Activated naive CD4-positive, alpha-beta T cell treated with anti-CD3 and anti-CD28 coated beads, Interleukin-2, amount 10 ng/mL, durations not matched to agents 7 days and 5 days (primary cell): ENCODE measurements at regions not wholly inside any gene's neighbourhood (a gene's known extent, or its start where the extent isn't known, plus 50 kb on each side); places are given as distances from the start of the nearest gene placed in this dataset.

Experiments used
- CTCF ChIA-PET: fragments of 350-600 bp; sonication (Branson Sonifier 250); formaldehyde crosslinking; loops from one replicate; lab custom pipeline; 2021; ENCODE audit warnings: antibody characterized with exemption; lab: Charles Lee
- DNase-seq: peaks from one replicate; pipeline ENCODE4 v3.0.0-alpha.2; 2020
- H3K27ac Mint-ChIP-seq: one replicate; pipeline ENCODE4 v1.8.0; 2021; ENCODE audit warnings: mild to moderate bottlenecking, moderate library complexity, mixed read lengths
- H3K27me3 Mint-ChIP-seq: one replicate; pipeline ENCODE4 v1.8.0; 2021; ENCODE audit warnings: mild to moderate bottlenecking, mixed read lengths
- H3K36me3 Mint-ChIP-seq: one replicate; pipeline ENCODE4 v1.8.0; 2021; ENCODE audit warnings: mixed read lengths
- H3K4me1 Mint-ChIP-seq: one replicate; pipeline ENCODE4 v1.8.0; 2021; ENCODE audit warnings: mixed read lengths
- H3K4me3 Mint-ChIP-seq: one replicate; pipeline ENCODE4 v1.8.0; 2021; ENCODE audit warnings: mild to moderate bottlenecking, moderate library complexity, mixed read lengths
- H3K9me3 Mint-ChIP-seq: one replicate; pipeline ENCODE4 v1.8.0; 2021; ENCODE audit warnings: mixed read lengths

- no peak for DNase-seq
These were observed 278.5 kb upstream of the TENM3 start for GRCh38 chr4:181964731-181965130.

GRCh38 chr4:181966104-181966551 is 277.1 kb upstream of the TENM3 start:
- H3K4me1 Mint-ChIP-seq, result no peaks in the 10 kb centered on the region
- H3K27ac Mint-ChIP-seq, result no peak overlapping the region
- DNase-seq, result no peak
- H3K27me3 Mint-ChIP-seq, result no peaks in the 10 kb centered on the region
- H3K36me3 Mint-ChIP-seq, result no peaks in the 10 kb centered on the region
- CTCF ChIA-PET, result no interaction called here
- H3K9me3 Mint-ChIP-seq, result peaks cover under 1% of the 10 kb centered on the region
- no peak overlapping the region for H3K4me3 Mint-ChIP-seq

More at GRCh38 chr4:181964731-181965130, 278.5 kb upstream of the TENM3 start:
- Mint-ChIP-seq H3K4me1 (no peaks in the 10 kb centered on the region), H3K27ac (no peak overlapping the region), H3K4me3 (no peak overlapping the region), H3K36me3 (no peaks in the 10 kb centered on the region), H3K27me3 (no peaks in the 10 kb centered on the region), H3K9me3 (no peaks in the 10 kb centered on the region)
- CTCF ChIA-PET, result interaction anchor here (0.8 kb wide), 1 partner anchor 100 kb away, joined by 3 read pairs; no protein-coding TSS in a partner anchor

GRCh38 chr4:181967401-181967800 is 275.8 kb upstream of the TENM3 start:
- Mint-ChIP-seq H3K9me3 (peaks cover 5% of the 10 kb centered on the region), H3K4me3 (no peak overlapping the region), H3K4me1 (no peaks in the 10 kb centered on the region), H3K36me3 (no peaks in the 10 kb centered on the region), H3K27me3 (no peaks in the 10 kb centered on the region), H3K27ac (no peak overlapping the region)
- CTCF ChIA-PET, result no interaction called here
- no peak for DNase-seq

DNA sequence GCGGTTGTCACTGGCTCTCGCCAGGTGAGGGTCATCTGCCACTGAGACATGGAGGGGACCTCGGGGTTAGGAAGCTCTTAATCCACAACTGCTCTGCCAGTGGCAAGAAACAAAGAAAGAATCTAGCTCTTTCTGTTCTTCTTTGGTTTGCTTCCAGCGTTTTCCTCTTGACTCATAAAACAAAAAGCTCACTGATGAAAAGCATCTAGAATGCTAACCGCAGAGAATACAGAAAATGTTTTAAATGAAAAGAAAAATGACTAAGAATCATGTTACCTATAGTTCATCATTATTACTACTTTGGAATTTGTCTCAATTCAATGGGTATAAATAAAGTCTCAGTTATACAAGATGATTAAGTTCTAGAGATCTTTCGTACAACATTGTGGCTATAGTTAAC is 274.8 kb upstream of the TENM3 start:
- Mint-ChIP-seq H3K9me3 (peaks cover 5% of the 10 kb centered on the region), H3K36me3 (no peaks in the 10 kb centered on the region), H3K27me3 (no peaks in the 10 kb centered on the region), H3K4me3 (no peak overlapping the region), H3K27ac (no peak overlapping the region), H3K4me1 (no peaks in the 10 kb centered on the region)
- CTCF ChIA-PET, result no interaction called here
- no peak for DNase-seq

- Mint-ChIP-seq H3K9me3 (peaks cover 5% of the 10 kb centered on the region), H3K4me3 (no peak overlapping the region), H3K4me1 (no peaks in the 10 kb centered on the region), H3K36me3 (no peaks in the 10 kb centered on the region), H3K27me3 (no peaks in the 10 kb centered on the region), H3K27ac (no peak overlapping the region)
- DNase-seq, result no peak
- CTCF ChIA-PET, result no interaction called here
These were observed 274.1 kb upstream of the TENM3 start for GRCh38 chr4:181969151-181969550.

- H3K4me3 Mint-ChIP-seq, result no peak overlapping the region
- no peak for DNase-seq
- no peak overlapping the region for H3K27ac Mint-ChIP-seq
- CTCF ChIA-PET, result no interaction called here
- H3K4me1 Mint-ChIP-seq, result no peaks in the 10 kb centered on the region
- no peaks in the 10 kb centered on the region for H3K27me3 Mint-ChIP-seq
- H3K9me3 Mint-ChIP-seq, result peaks cover 7% of the 10 kb centered on the region
- no peaks in the 10 kb centered on the region for H3K36me3 Mint-ChIP-seq
These were observed 272.8 kb upstream of the TENM3 start for GRCh38 chr4:181970366-181970765.

- Mint-ChIP-seq H3K27ac (no peak overlapping the region), H3K4me3 (no peak overlapping the region), H3K9me3 (peaks cover 14% of the 10 kb centered on the region), H3K27me3 (no peaks in the 10 kb centered on the region), H3K4me1 (no peaks in the 10 kb centered on the region), H3K36me3 (no peaks in the 10 kb centered on the region)
- no peak for DNase-seq
- CTCF ChIA-PET, result no interaction called here
These were observed 271.8 kb upstream of the TENM3 start for GRCh38 chr4:181971411-181971810.

- CTCF ChIA-PET, result no interaction called here
- Mint-ChIP-seq H3K9me3 (peaks cover 19% of the 10 kb centered on the region), H3K4me3 (no peak overlapping the region), H3K4me1 (no peaks in the 10 kb centered on the region), H3K27ac (no peak overlapping the region), H3K27me3 (no peaks in the 10 kb centered on the region), H3K36me3 (no peaks in the 10 kb centered on the region)
- no peak for DNase-seq
These were observed 271.2 kb upstream of the TENM3 start for GRCh38 chr4:181971973-181972372.

DNA sequence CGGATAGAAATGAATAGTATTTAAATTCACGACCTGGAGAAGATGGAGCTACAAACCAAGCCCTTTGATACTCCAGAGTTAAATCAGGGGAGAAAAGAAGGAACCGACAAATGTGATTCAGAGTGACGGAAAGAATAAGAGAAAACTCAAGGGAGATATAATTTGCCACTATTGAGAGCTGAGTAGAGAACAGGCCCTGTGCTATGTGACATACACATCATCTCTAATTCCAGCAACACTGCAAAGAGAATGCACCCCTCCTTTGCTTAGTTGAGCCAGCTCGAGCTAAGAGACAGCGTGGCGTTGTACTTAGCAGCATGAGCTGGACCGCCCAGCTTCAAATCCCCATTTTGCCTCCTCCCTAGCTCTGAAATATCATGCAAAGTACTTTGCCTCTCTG is 266.4 kb upstream of the TENM3 start:
- CTCF ChIA-PET, result no interaction called here
- DNase-seq, result no peak
- no peak overlapping the region for H3K4me3 Mint-ChIP-seq
- no peaks in the 10 kb centered on the region for H3K36me3 Mint-ChIP-seq
- H3K4me1 Mint-ChIP-seq, result no peaks in the 10 kb centered on the region
- H3K27ac Mint-ChIP-seq, result no peak overlapping the region
- H3K27me3 Mint-ChIP-seq, result no peaks in the 10 kb centered on the region
- H3K9me3 Mint-ChIP-seq, result peaks cover 19% of the 10 kb centered on the region

DNA sequence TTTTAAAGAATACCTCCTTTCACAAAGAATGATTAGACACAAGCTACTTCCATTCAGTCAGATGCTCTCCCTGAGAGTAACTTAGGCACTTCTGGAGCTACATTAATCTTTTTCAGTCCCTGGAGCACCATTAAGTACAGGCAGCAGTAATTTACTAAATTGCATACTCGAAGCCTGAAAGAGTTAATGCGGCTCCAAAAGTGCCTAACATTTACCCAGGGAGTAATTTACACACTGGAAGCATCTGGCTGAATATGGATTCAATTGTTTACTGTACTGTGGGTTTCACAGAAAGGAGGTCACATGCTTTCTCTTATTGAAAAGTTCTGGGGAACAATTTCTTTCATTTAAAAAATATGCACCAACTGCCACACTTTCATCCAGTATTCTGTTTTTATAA is 260.8 kb upstream of the TENM3 start:
- Mint-ChIP-seq H3K27ac (no peak overlapping the region), H3K9me3 (peaks cover 5% of the 10 kb centered on the region), H3K4me3 (no peak overlapping the region), H3K36me3 (no peaks in the 10 kb centered on the region), H3K27me3 (no peaks in the 10 kb centered on the region), H3K4me1 (no peaks in the 10 kb centered on the region)
- no peak for DNase-seq
- CTCF ChIA-PET, result no interaction called here

DNA sequence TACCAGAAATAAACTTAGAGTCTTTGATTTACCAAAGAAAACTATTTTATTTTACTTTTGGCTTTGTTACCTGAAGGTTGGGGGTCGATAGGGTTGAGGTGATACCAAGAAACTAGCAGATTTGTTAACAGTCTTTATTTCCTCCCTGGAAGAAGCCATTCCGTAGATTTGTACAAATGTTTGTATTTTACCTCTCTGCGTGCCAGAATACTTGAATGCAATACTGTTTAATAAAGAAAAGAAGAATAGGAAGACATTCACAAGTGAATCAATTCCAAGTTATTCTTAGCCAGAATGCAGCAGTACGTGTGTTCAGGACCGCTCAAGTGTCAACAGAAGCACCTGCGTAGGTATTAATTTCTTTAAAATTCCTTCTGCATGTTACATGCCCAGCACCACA is 260.3 kb upstream of the TENM3 start:
- Mint-ChIP-seq H3K27me3 (no peaks in the 10 kb centered on the region), H3K36me3 (no peaks in the 10 kb centered on the region), H3K27ac (no peak overlapping the region), H3K4me3 (no peak overlapping the region), H3K4me1 (no peaks in the 10 kb centered on the region), H3K9me3 (peaks cover 2% of the 10 kb centered on the region)
- CTCF ChIA-PET, result no interaction called here
- DNase-seq, result no peak

DNA sequence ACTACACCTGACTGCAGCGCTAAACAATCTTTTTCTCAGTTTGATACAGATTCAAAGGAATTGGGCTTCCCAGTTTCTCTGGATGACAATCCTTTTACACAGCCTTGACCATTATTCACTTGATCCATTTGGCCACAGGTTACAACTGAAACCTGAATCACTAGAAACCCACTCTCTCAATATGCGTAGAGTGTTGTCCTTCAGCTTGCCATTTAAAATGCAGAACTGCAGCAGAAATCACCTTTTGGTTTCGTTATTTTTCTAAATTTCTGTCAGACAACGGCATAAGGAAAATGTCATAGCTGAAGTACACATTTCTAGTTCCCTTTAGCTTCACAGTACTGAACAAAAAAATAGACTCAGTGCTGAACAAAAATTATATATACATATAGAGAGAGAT is 255.8 kb upstream of the TENM3 start:
- Mint-ChIP-seq H3K4me3 (no peak overlapping the region), H3K27me3 (no peaks in the 10 kb centered on the region), H3K27ac (no peak overlapping the region), H3K4me1 (no peaks in the 10 kb centered on the region), H3K9me3 (peaks cover 1% of the 10 kb centered on the region), H3K36me3 (no peaks in the 10 kb centered on the region)
- no peak for DNase-seq
- CTCF ChIA-PET, result no interaction called here

- no peak for DNase-seq
- Mint-ChIP-seq H3K27ac (no peak overlapping the region), H3K4me3 (no peak overlapping the region), H3K36me3 (no peaks in the 10 kb centered on the region), H3K4me1 (no peaks in the 10 kb centered on the region), H3K9me3 (peaks cover 1% of the 10 kb centered on the region), H3K27me3 (no peaks in the 10 kb centered on the region)
- CTCF ChIA-PET, result no interaction called here
These were observed 254.1 kb upstream of the TENM3 start for GRCh38 chr4:181989071-181989470.

GRCh38 chr4:181991369-181992108 is 251.7 kb upstream of the TENM3 start:
- H3K27ac Mint-ChIP-seq, result no peak overlapping the region
- DNase-seq, result no peak
- no peaks in the 10 kb centered on the region for H3K36me3 Mint-ChIP-seq
- H3K9me3 Mint-ChIP-seq, result no peaks in the 10 kb centered on the region
- H3K4me1 Mint-ChIP-seq, result no peaks in the 10 kb centered on the region
- CTCF ChIA-PET, result no interaction called here
- no peaks in the 10 kb centered on the region for H3K27me3 Mint-ChIP-seq
- H3K4me3 Mint-ChIP-seq, result no peak overlapping the region

GRCh38 chr4:181998398-181999295 is 244.6 kb upstream of the TENM3 start:
- CTCF ChIA-PET, result no interaction called here
- H3K4me1 Mint-ChIP-seq, result no peaks in the 10 kb centered on the region
- no peak overlapping the region for H3K4me3 Mint-ChIP-seq
- no peak for DNase-seq
- no peaks in the 10 kb centered on the region for H3K27me3 Mint-ChIP-seq
- H3K9me3 Mint-ChIP-seq, result peaks cover 2% of the 10 kb centered on the region
- H3K27ac Mint-ChIP-seq, result no peak overlapping the region
- H3K36me3 Mint-ChIP-seq, result no peaks in the 10 kb centered on the region
